Ishikawa (cell line): ENCODE measurements at regions not wholly inside any gene's neighbourhood (a gene's known extent, or its start where the extent isn't known, plus 50 kb on each side); places are given as distances from the start of the nearest gene placed in this dataset.

ENCODE experiments used
- CEBPB ChIP-seq: IDR thresholded peaks from 2 replicates; pipeline ENCODE4 v1.6.1; 2012
- EGR1 ChIP-seq: IDR thresholded peaks from 2 replicates; pipeline ENCODE4 v1.6.1; 2012
- EP300 ChIP-seq: IDR thresholded peaks from 2 replicates; pipeline ENCODE4 v1.6.1; 2012; ENCODE audit warnings: borderline replicate concordance
- FOXM1 ChIP-seq: IDR thresholded peaks from 2 replicates; pipeline ENCODE4 v1.6.1; 2012; ENCODE audit warnings: low read depth, borderline replicate concordance
- NFIC ChIP-seq: IDR thresholded peaks from 2 replicates; pipeline ENCODE4 v1.6.1; 2012
- RAD21 ChIP-seq: IDR thresholded peaks from 2 replicates; pipeline ENCODE4 v1.6.1; 2012; ENCODE audit warnings: low read depth
- TAF1 ChIP-seq: IDR thresholded peaks from 2 replicates; pipeline ENCODE4 v1.6.1; 2012; ENCODE audit warnings: low read depth, mild to moderate bottlenecking
- TCF12 ChIP-seq: IDR thresholded peaks from 2 replicates; pipeline ENCODE4 v1.6.1; 2012; ENCODE audit warnings: low read depth
- YY1 ChIP-seq: IDR thresholded peaks from 2 replicates; pipeline ENCODE4 v1.6.1; 2012; ENCODE audit warnings: low read depth
- ZBTB7A ChIP-seq: IDR thresholded peaks from 2 replicates; pipeline ENCODE4 v1.6.1; 2012; ENCODE audit warnings: low read depth
- TF ChIP-seq, protein P1 (sequence below): IDR thresholded peaks from 2 replicates; pipeline ENCODE4 v1.6.1; 2012; ENCODE audit warnings: low read depth, mild to moderate bottlenecking
- TF ChIP-seq, protein P2 (sequence below): IDR thresholded peaks from 2 replicates; pipeline ENCODE4 v1.6.1; 2012
- TF ChIP-seq, protein P3 (sequence below): IDR thresholded peaks from 2 replicates; pipeline ENCODE4 v1.6.1; 2012

DNA sequence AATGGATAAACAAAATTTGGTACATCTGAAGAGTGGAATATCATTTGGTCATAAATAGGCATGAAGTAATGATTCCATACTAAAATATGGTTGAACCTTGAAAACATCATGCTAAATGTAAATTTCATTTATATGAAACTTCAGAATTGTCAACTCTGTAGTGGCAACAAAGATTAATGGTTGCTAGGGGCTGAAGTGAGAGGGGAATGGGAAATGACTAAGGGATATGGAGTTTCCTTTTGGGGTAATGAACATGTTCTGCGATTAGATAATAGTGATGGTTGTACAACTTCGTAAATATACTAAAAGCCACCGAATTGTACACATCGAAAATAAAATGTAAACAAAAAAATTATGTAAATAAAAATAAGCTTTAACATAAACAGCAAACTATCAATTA, 384.1 kb upstream of the STEAP1 start:
- TF ChIP-seq, protein P1, sequence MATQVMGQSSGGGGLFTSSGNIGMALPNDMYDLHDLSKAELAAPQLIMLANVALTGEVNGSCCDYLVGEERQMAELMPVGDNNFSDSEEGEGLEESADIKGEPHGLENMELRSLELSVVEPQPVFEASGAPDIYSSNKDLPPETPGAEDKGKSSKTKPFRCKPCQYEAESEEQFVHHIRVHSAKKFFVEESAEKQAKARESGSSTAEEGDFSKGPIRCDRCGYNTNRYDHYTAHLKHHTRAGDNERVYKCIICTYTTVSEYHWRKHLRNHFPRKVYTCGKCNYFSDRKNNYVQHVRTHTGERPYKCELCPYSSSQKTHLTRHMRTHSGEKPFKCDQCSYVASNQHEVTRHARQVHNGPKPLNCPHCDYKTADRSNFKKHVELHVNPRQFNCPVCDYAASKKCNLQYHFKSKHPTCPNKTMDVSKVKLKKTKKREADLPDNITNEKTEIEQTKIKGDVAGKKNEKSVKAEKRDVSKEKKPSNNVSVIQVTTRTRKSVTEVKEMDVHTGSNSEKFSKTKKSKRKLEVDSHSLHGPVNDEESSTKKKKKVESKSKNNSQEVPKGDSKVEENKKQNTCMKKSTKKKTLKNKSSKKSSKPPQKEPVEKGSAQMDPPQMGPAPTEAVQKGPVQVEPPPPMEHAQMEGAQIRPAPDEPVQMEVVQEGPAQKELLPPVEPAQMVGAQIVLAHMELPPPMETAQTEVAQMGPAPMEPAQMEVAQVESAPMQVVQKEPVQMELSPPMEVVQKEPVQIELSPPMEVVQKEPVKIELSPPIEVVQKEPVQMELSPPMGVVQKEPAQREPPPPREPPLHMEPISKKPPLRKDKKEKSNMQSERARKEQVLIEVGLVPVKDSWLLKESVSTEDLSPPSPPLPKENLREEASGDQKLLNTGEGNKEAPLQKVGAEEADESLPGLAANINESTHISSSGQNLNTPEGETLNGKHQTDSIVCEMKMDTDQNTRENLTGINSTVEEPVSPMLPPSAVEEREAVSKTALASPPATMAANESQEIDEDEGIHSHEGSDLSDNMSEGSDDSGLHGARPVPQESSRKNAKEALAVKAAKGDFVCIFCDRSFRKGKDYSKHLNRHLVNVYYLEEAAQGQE, result no peak
- TF ChIP-seq, protein P2, sequence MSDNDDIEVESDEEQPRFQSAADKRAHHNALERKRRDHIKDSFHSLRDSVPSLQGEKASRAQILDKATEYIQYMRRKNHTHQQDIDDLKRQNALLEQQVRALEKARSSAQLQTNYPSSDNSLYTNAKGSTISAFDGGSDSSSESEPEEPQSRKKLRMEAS, result no peak
- TF ChIP-seq EP300, result no peak
- no peak for TF ChIP-seq RAD21
- TF ChIP-seq EGR1, result no peak
- no peak for TF ChIP-seq YY1
- TF ChIP-seq, protein P3, sequence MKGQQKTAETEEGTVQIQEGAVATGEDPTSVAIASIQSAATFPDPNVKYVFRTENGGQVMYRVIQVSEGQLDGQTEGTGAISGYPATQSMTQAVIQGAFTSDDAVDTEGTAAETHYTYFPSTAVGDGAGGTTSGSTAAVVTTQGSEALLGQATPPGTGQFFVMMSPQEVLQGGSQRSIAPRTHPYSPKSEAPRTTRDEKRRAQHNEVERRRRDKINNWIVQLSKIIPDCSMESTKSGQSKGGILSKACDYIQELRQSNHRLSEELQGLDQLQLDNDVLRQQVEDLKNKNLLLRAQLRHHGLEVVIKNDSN, result no peak
- no peak for TF ChIP-seq NFIC
- TF ChIP-seq FOXM1, result no peak
- TF ChIP-seq TAF1, result no peak
- no peak for TF ChIP-seq TCF12
- no peak for TF ChIP-seq CEBPB
- no peak for TF ChIP-seq ZBTB7A
